HG03060 (cell line): ENCODE measurements at regions not wholly inside any gene's neighbourhood (a gene's known extent, or its start where the extent isn't known, plus 50 kb on each side); places are given as distances from the start of the nearest gene placed in this dataset.
"Not testable (repeated sequence)": the region's sequence is repeated elsewhere in the genome, so short reads cannot be mapped to it uniquely, and the experiment has no call there.

Experiments used
- ATAC-seq: cut with Tn5 transposase; IDR thresholded peaks from one replicate; pipeline ENCODE4 v1.9.1; 2021; ENCODE audit warnings: low read depth, moderate number of reproducible peaks; ENCODE audit not compliant: unreplicated experiment

GRCh38 chr9:79037338-79037737 is 534.4 kb upstream of the TLE4 start:
- no peak for ATAC-seq

DNA sequence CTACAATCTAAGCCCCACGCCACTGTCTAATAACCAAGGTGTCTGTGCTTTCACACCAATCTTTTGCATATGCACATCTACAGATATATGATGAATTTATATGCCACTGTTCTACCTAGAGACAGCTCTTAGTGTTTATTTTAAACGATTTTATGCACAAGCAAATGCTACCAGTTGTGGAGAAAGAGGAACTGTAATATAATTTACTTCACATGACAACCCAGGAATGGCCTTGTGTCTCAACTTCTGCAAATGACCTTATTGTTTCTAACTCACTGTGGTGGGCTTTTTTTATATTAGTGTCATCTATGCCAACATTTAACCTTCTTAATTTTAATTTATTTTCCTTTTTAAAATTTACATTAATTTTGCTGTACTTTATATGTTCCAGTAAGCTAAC is 531.1 kb upstream of the TLE4 start:
- no peak for ATAC-seq

DNA sequence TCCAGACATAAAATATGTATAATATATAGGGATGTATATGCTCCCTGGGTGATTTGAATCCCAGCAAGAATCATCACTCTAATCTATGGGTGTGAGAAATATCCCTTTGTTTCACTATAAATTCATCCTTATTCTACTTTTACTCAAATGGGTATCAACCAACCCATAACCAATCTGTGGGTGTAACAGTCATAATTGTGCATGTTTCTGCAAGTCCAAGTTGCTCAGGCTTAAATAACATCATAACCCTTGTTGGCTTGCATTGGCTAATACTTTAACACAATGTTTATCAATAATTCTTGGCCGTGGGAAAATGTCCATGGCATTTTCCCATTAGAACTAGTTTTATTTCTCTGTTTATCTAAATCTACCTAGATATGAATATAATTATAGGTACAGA is 530.5 kb upstream of the TLE4 start:
- ATAC-seq: no peak

- ATAC-seq: no peak
Observed at GRCh38 chr9:79043916-79044315, 527.8 kb upstream of the TLE4 start.

DNA sequence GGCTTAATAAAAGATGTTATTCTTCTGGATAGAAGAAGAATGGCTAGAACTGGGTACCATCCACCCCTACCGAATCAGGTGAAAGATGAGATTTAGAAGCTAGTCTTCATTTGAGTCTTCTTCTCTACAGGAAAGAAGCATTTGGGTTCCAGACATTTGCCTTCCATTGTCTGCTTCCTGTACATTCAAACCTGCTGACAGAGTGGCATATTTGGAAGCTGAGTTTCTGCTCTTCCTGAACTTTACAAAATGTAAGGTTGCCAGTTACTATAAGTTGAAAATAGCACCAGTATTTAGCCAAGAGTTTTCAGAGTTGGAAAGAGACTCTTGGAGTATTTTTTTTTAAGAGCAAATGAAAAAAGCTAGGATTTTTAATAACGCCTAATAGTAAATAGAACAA is 525.4 kb upstream of the TLE4 start:
- no peak for ATAC-seq

DNA sequence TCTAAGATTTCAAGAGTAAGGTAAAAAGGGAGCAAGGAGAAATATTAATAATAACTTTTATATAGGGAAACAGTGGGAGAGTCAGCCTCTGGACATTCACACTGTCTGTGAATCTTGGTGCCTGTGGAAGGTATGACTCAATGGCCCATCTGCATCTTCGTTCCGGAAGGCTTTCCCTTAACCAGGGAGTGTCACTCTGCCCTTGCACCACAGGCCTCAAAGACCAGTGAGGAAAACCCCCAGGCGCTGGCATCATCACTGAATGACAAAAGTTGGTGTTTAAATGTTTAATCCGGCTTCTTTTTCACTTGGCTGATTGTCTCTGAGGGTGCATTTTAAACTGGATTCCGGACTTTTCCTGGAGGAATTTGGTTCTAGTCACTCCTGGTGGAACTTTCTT is 522.4 kb upstream of the TLE4 start:
- ATAC-seq: no peak

DNA sequence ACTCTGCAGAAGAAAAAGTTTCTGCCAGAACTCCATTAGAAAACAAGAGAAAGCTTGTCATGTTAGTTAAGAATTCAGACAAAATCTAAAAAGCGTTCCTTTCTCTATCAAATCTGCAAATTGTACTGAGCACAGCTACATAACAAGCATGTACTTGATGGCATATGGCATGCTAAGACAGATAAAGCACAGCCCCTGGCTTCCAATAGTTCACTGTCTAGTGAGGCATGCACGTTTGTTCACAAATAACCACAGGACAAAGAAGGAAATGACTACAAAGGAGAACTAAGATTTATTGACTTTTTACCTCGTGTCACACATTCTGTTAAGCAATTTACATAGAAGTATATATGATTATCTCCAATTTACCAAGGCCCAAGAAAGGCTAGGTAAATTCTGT is 518.2 kb upstream of the TLE4 start:
- ATAC-seq: no peak

DNA sequence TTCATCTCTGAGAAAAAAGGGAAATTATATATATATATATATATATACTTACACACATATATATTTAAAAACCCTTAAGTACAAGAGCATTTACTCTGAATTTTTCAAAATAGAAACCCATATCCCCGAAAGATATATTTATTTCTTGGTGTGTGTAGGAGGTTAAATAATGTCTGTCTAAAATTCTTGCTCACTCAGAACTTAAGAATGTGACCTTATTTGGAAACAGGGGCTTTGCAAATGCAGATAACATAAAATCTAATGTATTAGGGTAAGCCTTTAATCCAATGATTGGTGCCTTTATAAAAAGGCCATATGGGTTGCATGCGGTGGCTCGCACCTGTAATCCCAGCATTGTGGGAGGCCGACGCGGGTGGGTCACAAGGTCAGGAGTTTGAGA is 517.3 kb upstream of the TLE4 start:
- ATAC-seq: no peak

DNA sequence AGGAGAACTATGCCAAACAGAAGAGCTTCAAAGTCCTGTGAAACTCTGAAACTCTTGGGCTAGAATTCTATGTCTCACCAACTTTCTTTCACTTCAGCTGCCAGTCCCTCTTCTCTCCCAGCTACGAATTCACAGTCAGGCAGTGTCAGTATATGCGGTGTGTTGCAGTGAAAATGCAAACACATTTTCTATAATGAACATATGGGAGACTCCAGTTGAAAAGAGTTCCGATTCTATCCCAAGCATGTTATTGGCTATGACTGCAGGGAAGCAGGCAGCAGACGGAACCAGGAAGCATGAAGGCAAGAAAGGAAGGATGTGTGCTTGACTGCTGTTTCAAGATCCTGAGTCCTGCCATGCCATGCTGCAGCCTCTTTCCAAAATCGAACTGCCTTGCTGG is 515.7 kb upstream of the TLE4 start:
- ATAC-seq: no peak

DNA sequence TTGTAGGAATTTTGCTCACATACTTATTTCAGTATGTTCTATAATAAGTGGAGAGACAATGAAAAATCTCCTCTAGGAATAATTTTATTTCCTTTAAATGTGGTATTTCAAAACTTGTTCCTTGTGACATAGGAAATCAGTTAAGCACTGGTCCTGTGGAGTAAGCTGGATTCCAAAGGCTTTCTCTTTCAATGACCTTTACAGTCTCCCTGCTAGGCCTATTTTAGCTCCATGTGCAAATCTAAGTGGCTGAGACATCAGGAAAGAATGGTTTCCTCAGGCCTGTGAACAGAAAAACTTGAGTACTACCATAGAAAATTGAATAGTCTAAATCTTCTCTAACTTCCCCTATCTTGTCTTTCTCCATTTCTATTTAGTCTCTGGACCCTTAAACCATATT is 514.2 kb upstream of the TLE4 start:
- no peak for ATAC-seq

DNA sequence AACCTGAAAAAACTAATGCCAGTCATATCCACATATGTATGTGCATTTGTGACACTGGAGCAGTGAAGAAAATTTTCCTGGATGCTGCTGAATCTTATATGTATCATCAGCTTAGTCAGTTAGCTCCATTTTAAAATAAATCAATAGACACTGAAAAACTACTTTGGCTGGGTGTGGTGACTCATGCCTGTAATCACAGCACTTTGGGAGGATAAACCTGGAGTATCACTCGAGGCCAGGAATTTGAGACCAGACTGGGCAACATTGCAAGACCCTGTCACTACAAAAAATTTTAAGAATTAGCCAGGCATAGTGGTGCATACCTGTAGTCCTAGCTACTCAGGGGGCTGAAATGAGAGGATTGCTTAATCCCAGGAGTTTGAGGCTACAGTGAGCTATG is 511.0 kb upstream of the TLE4 start:
- no peak for ATAC-seq

GRCh38 chr9:79061752-79062616 is 509.8 kb upstream of the TLE4 start:
- no peak for ATAC-seq

- no peak for ATAC-seq
Observed at GRCh38 chr9:79073201-79073600, 498.6 kb upstream of the TLE4 start.

DNA sequence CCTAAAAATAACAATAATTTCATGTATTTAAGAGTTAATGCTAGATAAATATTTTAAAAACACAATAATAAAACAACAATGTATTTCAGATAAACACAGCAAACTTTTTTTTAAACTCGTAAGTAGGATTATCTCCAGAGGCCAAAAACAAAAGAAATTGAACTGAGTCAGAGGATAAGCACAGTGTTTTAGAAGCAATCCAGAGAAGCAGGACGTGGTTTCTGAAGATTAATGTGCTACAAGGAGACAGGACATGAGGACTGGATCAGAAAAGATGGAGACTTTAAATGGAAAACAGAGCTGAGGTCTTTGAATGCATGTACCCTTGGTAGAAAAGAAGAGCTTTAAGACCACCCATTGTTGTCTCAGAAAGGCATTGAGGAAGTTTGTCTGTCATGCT is 491.2 kb upstream of the TLE4 start:
- ATAC-seq: no peak

DNA sequence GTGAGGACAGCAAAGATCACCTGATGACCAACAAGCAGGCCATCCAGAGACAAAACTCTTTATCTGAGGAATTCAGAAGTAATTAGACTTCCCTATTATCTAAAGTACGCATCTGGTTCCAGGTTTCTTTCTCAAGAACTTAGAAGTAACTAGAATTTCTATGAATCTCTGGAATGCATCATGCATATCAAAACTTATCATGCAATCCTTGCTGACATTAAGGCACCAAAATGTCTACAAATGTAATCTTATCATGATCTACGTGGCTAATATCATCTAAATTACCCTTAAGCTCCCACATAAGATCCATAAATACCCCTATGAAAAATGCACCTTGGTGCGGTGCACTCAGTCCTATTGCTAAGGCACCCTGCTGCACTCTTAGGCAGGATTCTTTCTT is 488.1 kb upstream of the TLE4 start:
- ATAC-seq: no peak

- no peak for ATAC-seq
Observed at GRCh38 chr9:79087133-79087532, 484.6 kb upstream of the TLE4 start.

DNA sequence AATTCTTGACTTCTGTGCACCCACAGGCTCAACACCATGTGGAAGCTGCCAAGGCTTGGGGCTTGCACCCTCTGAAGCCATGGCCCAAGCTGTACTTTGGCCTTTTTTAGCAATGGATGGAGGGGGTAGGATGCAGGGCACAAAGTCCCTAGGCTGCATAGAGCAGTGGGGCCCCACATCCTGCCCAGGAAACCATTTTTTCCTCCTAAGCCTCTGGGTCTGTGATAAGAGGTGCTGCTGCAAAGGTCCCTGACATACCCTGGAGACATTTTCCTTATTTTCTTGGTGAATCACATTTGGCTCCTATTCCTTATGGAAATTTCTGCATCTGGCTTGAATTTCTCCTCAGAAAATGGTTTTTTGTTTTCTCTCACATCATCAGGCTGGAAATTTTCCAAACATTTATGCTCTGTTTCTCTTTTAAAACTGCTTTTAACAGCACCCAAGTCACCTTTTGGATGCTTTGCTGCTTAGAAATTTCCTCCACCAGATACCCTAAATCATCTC is 482.7 kb upstream of the TLE4 start:
- no peak for ATAC-seq

GRCh38 chr9:79089851-79090250 is 481.9 kb upstream of the TLE4 start:
- ATAC-seq: not testable (repeated sequence)

- not testable (repeated sequence) for ATAC-seq
Observed at GRCh38 chr9:79103257-79103656, 468.5 kb upstream of the TLE4 start.

DNA sequence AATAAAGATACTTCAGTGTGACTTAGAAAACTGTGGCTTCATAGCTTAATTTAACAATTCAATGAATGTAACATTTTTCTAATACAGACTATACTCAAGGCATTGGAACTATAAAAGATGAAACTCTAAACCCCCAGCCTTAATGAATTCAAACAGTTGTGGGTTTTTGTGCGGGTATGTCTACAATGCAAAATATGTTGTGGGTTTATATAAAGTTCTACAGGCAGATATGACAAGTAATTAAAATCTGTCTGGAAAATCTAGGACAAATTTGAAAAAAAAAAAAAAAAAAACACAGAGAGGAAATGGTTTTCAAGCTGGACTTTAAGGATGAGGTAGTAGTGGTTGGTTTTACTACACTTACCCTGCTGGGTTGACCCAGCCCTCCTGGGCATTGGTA is 467.5 kb upstream of the TLE4 start:
- ATAC-seq: no peak

GRCh38 chr9:79104951-79105350 is 466.8 kb upstream of the TLE4 start:
- no peak for ATAC-seq

GRCh38 chr9:79107911-79108676 is 463.7 kb upstream of the TLE4 start:
- ATAC-seq: no peak
